ENCODE measurements at regions not wholly inside any gene's neighbourhood (a gene's known extent, or its start where the extent isn't known, plus 50 kb on each side); places are given as distances from the start of the nearest gene placed in this dataset.
"Not testable (repeated sequence)": the region's sequence is repeated elsewhere in the genome, so short reads cannot be mapped to it uniquely, and the experiment has no call there.

GRCh38 chr2:184993746-184994145 is 395.4 kb downstream of the ZNF804A start:
- no peak for ATAC-seq (ENCODE audit: low read depth)
- Mint-ChIP-seq H3K27me3 (no peaks in the 10 kb centered on the region), H3K27ac (no peak overlapping the region), H3K4me1 (no peaks in the 10 kb centered on the region), H3K36me3 (no peaks in the 10 kb centered on the region), H3K9me3 (no peaks in the 10 kb centered on the region), H3K4me3 (no peak overlapping the region)
- POLR2A ChIA-PET = no interaction called here
- DNase-seq = no peak

GRCh38 chr2:185006481-185006880 is 408.2 kb downstream of the ZNF804A start:
- no peak overlapping the region for H3K27ac Mint-ChIP-seq

GRCh38 chr2:185012643-185013042 is 414.3 kb downstream of the ZNF804A start:
- ATAC-seq (ENCODE audit: low read depth) (no peak), DNase-seq (no peak)
- Mint-ChIP-seq H3K4me1 (no peaks in the 10 kb centered on the region), H3K36me3 (no peaks in the 10 kb centered on the region), H3K4me3 (no peak overlapping the region), H3K27ac (no peak overlapping the region), H3K9me3 (peaks cover 12% of the 10 kb centered on the region), H3K27me3 (no peaks in the 10 kb centered on the region)
- POLR2A ChIA-PET = no interaction called here

More at GRCh38 chr2:185006481-185006880, 408.2 kb downstream of the ZNF804A start:
- no peaks in the 10 kb centered on the region for H3K4me1 Mint-ChIP-seq
- no peak overlapping the region for H3K4me3 Mint-ChIP-seq
- no peak for ATAC-seq (ENCODE audit: low read depth)
- POLR2A ChIA-PET = no interaction called here
- H3K9me3 Mint-ChIP-seq = peaks cover 10% of the 10 kb centered on the region
- H3K27me3 Mint-ChIP-seq = no peaks in the 10 kb centered on the region
- no peaks in the 10 kb centered on the region for H3K36me3 Mint-ChIP-seq
- no peak for DNase-seq

- H3K9me3 Mint-ChIP-seq = peaks cover 12% of the 10 kb centered on the region
Measured at GRCh38 chr2:185014076-185014475, 415.7 kb downstream of the ZNF804A start.

GRCh38 chr2:185025891-185026290 is 427.6 kb downstream of the ZNF804A start:
- H3K27ac Mint-ChIP-seq; H3K36me3 Mint-ChIP-seq; H3K27me3 Mint-ChIP-seq; H3K4me3 Mint-ChIP-seq; H3K4me1 Mint-ChIP-seq; H3K9me3 Mint-ChIP-seq; ATAC-seq (ENCODE audit: low read depth); POLR2A ChIA-PET; DNase-seq: not testable (repeated sequence)

More at GRCh38 chr2:185014076-185014475, 415.7 kb downstream of the ZNF804A start:
- H3K4me1 Mint-ChIP-seq = no peaks in the 10 kb centered on the region
- no peaks in the 10 kb centered on the region for H3K36me3 Mint-ChIP-seq
- H3K27me3 Mint-ChIP-seq = no peaks in the 10 kb centered on the region
- DNase-seq (no peak), ATAC-seq (ENCODE audit: low read depth) (no peak)
- POLR2A ChIA-PET = no interaction called here
- H3K4me3 Mint-ChIP-seq = no peak overlapping the region
- no peak overlapping the region for H3K27ac Mint-ChIP-seq

- POLR2A ChIA-PET = no interaction called here
- ATAC-seq (ENCODE audit: low read depth) (no peak), DNase-seq (no peak)
- H3K9me3 Mint-ChIP-seq = peaks cover 10% of the 10 kb centered on the region
- no peak overlapping the region for H3K4me3 Mint-ChIP-seq
- no peaks in the 10 kb centered on the region for H3K27me3 Mint-ChIP-seq
- no peaks in the 10 kb centered on the region for H3K4me1 Mint-ChIP-seq
- no peak overlapping the region for H3K27ac Mint-ChIP-seq
- no peaks in the 10 kb centered on the region for H3K36me3 Mint-ChIP-seq
Measured at GRCh38 chr2:185035906-185036305, 437.6 kb downstream of the ZNF804A start.

GRCh38 chr2:185044323-185044874 is 446.1 kb downstream of the ZNF804A start:
- Mint-ChIP-seq H3K36me3 (no peaks in the 10 kb centered on the region), H3K4me3 (no peak overlapping the region), H3K9me3 (peaks cover 10% of the 10 kb centered on the region), H3K27ac (no peak overlapping the region), H3K27me3 (no peaks in the 10 kb centered on the region), H3K4me1 (no peaks in the 10 kb centered on the region)
- ATAC-seq (ENCODE audit: low read depth) = no peak
- POLR2A ChIA-PET = no interaction called here
- no peak for DNase-seq

- POLR2A ChIA-PET = no interaction called here
- no peak overlapping the region for H3K27ac Mint-ChIP-seq
- no peaks in the 10 kb centered on the region for H3K4me1 Mint-ChIP-seq
- H3K27me3 Mint-ChIP-seq = no peaks in the 10 kb centered on the region
- peaks cover 2% of the 10 kb centered on the region for H3K9me3 Mint-ChIP-seq
- DNase-seq (no peak), ATAC-seq (ENCODE audit: low read depth) (no peak)
- no peaks in the 10 kb centered on the region for H3K36me3 Mint-ChIP-seq
- no peak overlapping the region for H3K4me3 Mint-ChIP-seq
Measured at GRCh38 chr2:185050804-185051203, 452.5 kb downstream of the ZNF804A start.

GRCh38 chr2:185063761-185064160 is 465.4 kb downstream of the ZNF804A start:
- no peak overlapping the region for H3K4me3 Mint-ChIP-seq
- no peak overlapping the region for H3K27ac Mint-ChIP-seq
- DNase-seq (no peak), ATAC-seq (ENCODE audit: low read depth) (no peak)
- H3K4me1 Mint-ChIP-seq = no peaks in the 10 kb centered on the region
- H3K27me3 Mint-ChIP-seq = no peaks in the 10 kb centered on the region
- POLR2A ChIA-PET = no interaction called here
- peaks cover 2% of the 10 kb centered on the region for H3K9me3 Mint-ChIP-seq
- no peaks in the 10 kb centered on the region for H3K36me3 Mint-ChIP-seq

- Mint-ChIP-seq H3K36me3 (no peaks in the 10 kb centered on the region), H3K4me3 (no peak overlapping the region), H3K9me3 (peaks cover 3% of the 10 kb centered on the region), H3K27ac (no peak overlapping the region), H3K27me3 (no peaks in the 10 kb centered on the region), H3K4me1 (no peaks in the 10 kb centered on the region)
- POLR2A ChIA-PET = no interaction called here
- ATAC-seq (ENCODE audit: low read depth) (no peak), DNase-seq (no peak)
Measured at GRCh38 chr2:185066128-185066527, 467.8 kb downstream of the ZNF804A start.

GRCh38 chr2:185069107-185069506 is 470.8 kb downstream of the ZNF804A start:
- POLR2A ChIA-PET = no interaction called here
- Mint-ChIP-seq H3K4me3 (no peak overlapping the region), H3K27ac (no peak overlapping the region), H3K4me1 (no peaks in the 10 kb centered on the region), H3K27me3 (no peaks in the 10 kb centered on the region), H3K36me3 (no peaks in the 10 kb centered on the region), H3K9me3 (peaks cover 2% of the 10 kb centered on the region)
- ATAC-seq (ENCODE audit: low read depth) (no peak), DNase-seq (no peak)

- DNase-seq = no peak
- ATAC-seq (ENCODE audit: low read depth) = no peak
- Mint-ChIP-seq H3K27ac (no peak overlapping the region), H3K4me1 (no peaks in the 10 kb centered on the region), H3K9me3 (no peaks in the 10 kb centered on the region), H3K36me3 (no peaks in the 10 kb centered on the region), H3K4me3 (no peak overlapping the region), H3K27me3 (no peaks in the 10 kb centered on the region)
- POLR2A ChIA-PET = no interaction called here
Measured at GRCh38 chr2:185074156-185074555, 475.8 kb downstream of the ZNF804A start.

GRCh38 chr2:185082749-185083148 is 484.4 kb downstream of the ZNF804A start:
- POLR2A ChIA-PET = no interaction called here
- Mint-ChIP-seq H3K4me3 (no peak overlapping the region), H3K9me3 (no peaks in the 10 kb centered on the region), H3K36me3 (no peaks in the 10 kb centered on the region), H3K27me3 (no peaks in the 10 kb centered on the region), H3K27ac (no peak overlapping the region), H3K4me1 (no peaks in the 10 kb centered on the region)
- ATAC-seq (ENCODE audit: low read depth) (no peak), DNase-seq (no peak)

GRCh38 chr2:185108588-185108987 is 510.3 kb downstream of the ZNF804A start:
- Mint-ChIP-seq H3K27ac (no peak overlapping the region), H3K36me3 (no peaks in the 10 kb centered on the region), H3K4me3 (no peak overlapping the region), H3K27me3 (no peaks in the 10 kb centered on the region), H3K9me3 (no peaks in the 10 kb centered on the region), H3K4me1 (no peaks in the 10 kb centered on the region)
- DNase-seq (no peak), ATAC-seq (ENCODE audit: low read depth) (no peak)
- POLR2A ChIA-PET = no interaction called here

- no peaks in the 10 kb centered on the region for H3K4me1 Mint-ChIP-seq
- no peaks in the 10 kb centered on the region for H3K36me3 Mint-ChIP-seq
- DNase-seq (no peak), ATAC-seq (ENCODE audit: low read depth) (no peak)
- no peak overlapping the region for H3K27ac Mint-ChIP-seq
- H3K27me3 Mint-ChIP-seq = no peaks in the 10 kb centered on the region
- POLR2A ChIA-PET = no interaction called here
- no peak overlapping the region for H3K4me3 Mint-ChIP-seq
- H3K9me3 Mint-ChIP-seq = peaks cover 2% of the 10 kb centered on the region
Measured at GRCh38 chr2:185127412-185127811, 529.1 kb downstream of the ZNF804A start.

Measured in activated naive CD8-positive, alpha-beta T cell treated with anti-CD3 and anti-CD28 coated beads, Interleukin-2, amount 10 ng/mL, durations not matched to agents 7 days and 5 days (primary cell).